HG03571 (cell line): ENCODE measurements at regions not wholly inside any gene's neighbourhood (a gene's known extent, or its start where the extent isn't known, plus 50 kb on each side); places are given as distances from the start of the nearest gene placed in this dataset.
"Not testable (repeated sequence)": the region's sequence is repeated elsewhere in the genome, so short reads cannot be mapped to it uniquely, and the experiment has no call there.

Experiments
- ATAC-seq: cut with Tn5 transposase; IDR thresholded peaks from one replicate; pipeline ENCODE4 v1.9.1; 2021; ENCODE audit not compliant: unreplicated experiment

DNA sequence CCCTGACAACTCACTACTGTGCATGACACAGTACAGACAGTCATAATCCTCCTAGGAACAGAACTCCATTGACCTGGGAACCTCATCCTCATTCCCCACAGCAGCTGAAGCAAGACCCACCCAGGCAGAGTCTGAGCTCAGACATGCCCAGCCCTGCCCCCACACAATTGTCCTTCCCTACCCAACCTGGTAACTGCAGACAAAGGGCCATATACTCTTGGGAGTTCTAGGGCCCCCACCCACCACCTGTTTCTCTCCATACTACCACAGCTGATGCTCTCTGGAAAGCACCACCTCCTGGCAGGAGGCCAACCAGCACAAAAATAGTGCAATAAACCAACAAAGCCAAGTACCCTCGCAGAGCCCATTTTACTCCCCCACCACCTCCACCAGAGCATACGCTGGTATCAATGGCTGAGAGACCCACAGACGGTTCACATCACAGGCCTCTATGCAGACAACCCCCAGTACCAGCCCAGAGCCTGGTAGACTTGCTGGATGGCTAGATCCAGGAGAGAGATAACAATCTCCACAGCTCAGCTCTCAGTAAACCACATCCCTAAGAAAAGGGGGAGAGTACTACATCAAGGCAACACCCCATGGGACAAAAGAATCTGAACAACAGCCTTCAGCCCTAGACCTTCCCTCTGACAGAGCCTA is 159.7 kb upstream of the CXADR start:
- ATAC-seq: no peak

- ATAC-seq: no peak
Measured at GRCh38 chr21:17359781-17360180, 153.1 kb upstream of the CXADR start.

DNA sequence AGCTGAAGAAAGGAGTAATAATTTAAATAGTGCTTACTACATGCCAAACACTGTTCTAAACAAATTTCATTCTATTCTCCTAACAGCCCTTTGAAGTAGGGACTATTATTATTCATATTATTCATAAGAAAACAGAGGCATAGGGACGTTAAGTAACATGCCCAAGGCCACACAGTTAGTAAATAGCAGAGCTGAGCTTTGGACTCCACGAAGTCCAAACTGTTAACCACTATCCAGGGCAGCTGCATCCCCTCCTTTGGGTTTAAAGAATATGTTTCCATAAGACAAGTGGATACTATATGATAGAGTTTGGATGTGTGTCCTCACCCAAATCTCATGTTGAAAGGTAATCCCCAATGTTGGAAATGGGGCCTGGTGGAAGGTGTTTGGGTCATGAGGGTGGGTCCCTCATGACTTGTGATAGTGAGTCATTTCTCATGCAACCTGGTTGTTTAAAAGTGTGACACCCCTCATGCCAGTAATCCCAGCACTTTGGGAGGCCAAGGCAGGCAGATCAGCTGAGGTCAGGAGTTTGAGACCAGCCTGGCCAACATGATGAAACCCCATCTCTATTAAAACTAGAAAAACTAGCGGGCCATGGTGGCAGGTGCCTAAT is 144.0 kb upstream of the CXADR start:
- ATAC-seq: no peak

GRCh38 chr21:17370263-17370662 is 142.6 kb upstream of the CXADR start:
- no peak for ATAC-seq

- no peak for ATAC-seq
Measured at GRCh38 chr21:17370916-17371315, 141.9 kb upstream of the CXADR start.

DNA sequence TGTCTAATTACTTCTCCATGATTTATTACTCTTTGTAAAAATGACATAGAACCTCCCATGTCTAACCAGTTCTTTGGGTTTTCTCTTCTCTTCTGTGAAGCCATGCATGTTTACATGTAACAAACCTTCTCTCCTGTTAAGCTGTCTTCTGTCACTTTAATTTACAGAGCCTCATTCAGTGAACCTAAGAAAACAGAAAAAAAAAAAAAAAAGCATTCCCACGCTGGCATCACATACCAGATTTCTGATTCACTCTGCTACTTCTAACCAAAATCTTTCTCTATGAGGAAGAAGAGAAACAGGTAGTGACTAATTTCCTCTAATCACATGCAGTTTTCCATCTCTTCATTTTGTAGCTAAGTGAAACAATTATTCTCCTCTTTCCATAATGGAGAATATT is 141.4 kb upstream of the CXADR start:
- ATAC-seq: no peak

DNA sequence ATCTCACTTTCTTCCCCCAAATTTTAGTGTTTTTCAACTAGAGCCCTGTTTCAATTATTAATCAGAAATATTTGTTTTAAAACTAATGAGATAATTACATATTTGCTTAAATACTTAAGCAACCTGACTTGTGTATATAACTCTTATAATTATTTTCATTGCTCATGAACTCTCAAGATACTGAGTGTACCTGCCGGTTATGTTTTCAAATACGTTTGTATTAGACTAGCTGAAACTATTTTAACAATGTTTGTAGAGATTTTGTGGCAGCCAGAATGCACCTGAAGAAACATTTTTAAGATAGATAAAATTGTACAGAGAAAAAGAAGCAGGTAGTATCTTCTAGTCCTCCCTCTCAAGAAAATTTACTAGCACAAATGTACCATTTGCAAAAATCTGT is 140.6 kb upstream of the CXADR start:
- no peak for ATAC-seq

GRCh38 chr21:17386498-17386897 is 126.3 kb upstream of the CXADR start:
- ATAC-seq: no peak

GRCh38 chr21:17387030-17387617 is 125.7 kb upstream of the CXADR start:
- no peak for ATAC-seq

GRCh38 chr21:17388226-17388625 is 124.6 kb upstream of the CXADR start:
- no peak for ATAC-seq

DNA sequence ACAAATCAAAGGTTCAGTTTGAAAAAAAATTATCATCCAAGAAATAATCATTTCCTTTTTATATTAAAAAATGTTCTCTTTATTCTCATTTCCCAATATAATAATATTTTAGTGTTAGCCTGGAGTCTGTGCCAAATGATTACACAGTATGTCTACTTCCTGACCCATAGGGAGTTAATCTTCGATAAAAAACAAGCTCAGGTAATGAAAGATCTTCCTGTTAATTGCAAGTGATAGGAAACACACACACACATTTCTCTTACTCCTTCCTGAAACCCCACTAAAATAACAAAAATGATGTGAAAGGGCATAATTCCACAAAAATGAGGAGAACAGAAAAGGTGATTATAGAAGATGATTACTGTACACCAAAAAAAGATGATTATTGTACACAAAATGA is 123.5 kb upstream of the CXADR start:
- ATAC-seq: no peak

DNA sequence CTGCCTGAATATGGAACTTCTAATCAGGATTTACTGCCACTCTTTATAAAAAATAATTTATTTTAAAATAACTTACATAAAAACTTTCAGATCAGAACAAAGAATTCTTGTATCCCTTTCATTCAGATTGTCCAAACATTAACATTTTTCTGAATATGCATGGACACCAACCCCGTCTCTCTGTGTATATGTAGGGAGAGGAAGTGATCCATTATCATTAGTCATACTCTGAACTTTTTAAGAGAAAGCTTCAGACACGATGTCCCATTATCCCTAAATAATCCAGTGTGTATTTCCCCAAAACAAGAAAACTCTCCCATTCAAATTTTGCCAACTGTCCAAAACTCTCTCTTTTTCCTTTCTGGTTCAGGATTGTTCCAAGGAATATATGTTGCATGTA is 122.3 kb upstream of the CXADR start:
- ATAC-seq: no peak

- no peak for ATAC-seq
Measured at GRCh38 chr21:17391811-17392340, 121.0 kb upstream of the CXADR start.

DNA sequence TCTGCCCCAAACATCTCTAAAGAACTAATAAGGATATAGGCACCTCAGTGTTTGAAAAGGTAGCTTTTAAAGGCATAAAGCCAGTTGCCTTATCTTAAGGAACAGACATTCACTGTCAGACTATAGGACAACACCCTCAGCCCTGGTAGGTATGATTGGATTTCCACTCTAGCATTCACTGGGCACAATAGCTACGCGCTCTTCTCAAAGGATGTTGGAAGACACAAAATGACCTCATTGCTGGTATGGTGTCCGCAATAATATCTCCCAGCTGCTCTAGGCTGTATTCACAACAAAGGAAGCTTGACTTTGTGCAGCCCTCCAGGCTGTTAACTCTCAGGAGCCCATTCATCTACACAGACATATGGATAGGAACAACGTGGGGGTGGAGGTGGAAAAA is 119.4 kb upstream of the CXADR start:
- no peak for ATAC-seq

DNA sequence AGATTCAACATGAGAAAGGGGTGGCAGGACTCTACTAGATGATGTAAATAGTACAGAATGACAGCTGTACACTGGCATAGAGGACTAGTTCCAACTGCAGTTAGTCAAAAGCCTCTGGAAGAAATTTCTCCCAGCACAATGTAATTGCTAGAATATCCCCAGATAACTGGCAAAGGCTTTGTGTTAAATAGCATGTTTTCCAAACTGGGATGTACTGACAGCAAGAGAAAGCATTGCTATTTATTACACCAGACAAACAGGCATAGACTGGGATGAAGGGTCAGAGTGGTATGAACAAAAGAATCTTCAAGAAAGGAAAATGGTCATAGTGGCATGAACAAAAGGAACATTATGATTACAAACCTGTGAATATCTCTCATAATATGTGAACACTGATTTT is 115.9 kb upstream of the CXADR start:
- ATAC-seq: no peak

DNA sequence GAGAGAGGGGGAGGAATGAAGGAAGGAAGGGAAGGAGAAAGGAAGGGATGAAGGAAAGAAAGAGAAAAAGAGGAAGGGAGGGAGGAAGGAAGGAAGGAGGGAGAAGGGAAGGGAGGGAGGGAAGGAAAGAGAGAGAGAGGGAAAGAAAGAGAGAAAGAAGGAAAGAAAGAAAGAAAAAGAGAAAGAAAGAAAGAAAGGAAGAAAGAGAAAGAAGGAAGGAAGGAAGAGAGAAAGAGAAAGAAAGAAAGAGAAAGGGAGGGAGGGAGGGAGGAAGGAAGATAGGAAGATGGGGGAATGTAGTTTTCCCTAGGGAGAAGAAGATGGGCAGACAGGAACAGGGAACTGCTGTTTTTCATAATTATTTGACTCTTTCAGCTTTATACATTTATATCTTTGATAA is 115.1 kb upstream of the CXADR start:
- ATAC-seq: no peak

GRCh38 chr21:17398954-17399353 is 113.9 kb upstream of the CXADR start:
- not testable (repeated sequence) for ATAC-seq

- no peak for ATAC-seq
Measured at GRCh38 chr21:17402937-17403336, 109.9 kb upstream of the CXADR start.

- no peak for ATAC-seq
Measured at GRCh38 chr21:17406202-17406601, 106.6 kb upstream of the CXADR start.

GRCh38 chr21:17414766-17415165 is 98.1 kb upstream of the CXADR start:
- no peak for ATAC-seq

DNA sequence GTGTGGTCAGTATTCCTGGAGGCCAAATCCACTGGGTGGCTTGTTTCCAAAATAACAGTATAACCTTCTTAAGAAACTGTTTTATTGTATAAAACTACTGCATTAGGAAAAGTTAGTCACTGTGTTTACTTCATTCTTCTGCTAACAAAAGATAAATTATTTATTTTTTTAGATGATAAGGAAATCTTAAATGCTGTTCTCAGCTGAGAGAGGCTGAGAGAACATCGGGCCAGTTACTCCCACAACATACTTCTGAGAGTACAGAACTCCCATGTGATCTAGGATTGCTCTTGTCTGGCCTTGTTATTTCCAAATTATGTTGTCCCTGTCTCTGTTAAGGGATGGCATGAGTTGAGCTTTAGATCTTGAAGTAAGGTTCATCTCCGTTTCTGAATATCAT is 96.7 kb upstream of the CXADR start:
- no peak for ATAC-seq

DNA sequence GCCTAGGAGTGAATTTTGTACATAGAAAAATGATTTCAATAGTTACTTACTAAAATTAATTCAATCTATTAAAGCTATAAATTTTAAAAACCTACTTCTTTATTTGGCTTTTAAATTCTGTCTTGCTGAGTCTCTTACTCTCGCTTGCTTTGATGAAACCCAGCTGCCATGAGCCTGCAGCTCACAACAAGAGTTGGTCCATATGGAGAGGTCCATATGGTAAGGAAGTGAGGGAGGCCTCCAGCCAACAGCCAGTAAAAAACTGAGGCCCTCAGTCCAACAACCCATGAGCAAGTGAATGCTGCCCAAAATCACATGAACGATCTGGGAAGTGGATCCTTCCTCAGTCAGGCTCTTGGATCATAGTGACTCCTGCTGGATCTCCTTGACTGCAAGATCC is 89.9 kb upstream of the CXADR start:
- ATAC-seq: no peak
